KMS-11 (cell line): ENCODE measurements at regions not wholly inside any gene's neighbourhood (a gene's known extent, or its start where the extent isn't known, plus 50 kb on each side); places are given as distances from the start of the nearest gene placed in this dataset.

Experiments used
- H2AFZ ChIP-seq: fragments of 200-600 bp; sonication (generic); 2 replicates; pipeline ENCODE4 v1.6.1; 2016; ENCODE audit warnings: antibody characterized with exemption, mixed run types, low read depth
- H3K27ac ChIP-seq: fragments of 200-600 bp; sonication (generic); 2 replicates; pipeline ENCODE4 v1.6.1; 2016; ENCODE audit warnings: mild to moderate bottlenecking, mixed run types
- H3K27me3 ChIP-seq: fragments of 200-600 bp; sonication (generic); 2 replicates; pipeline ENCODE4 v1.6.1; 2017; ENCODE audit warnings: mild to moderate bottlenecking, low read depth, mixed run types, moderate library complexity; ENCODE audit not compliant: insufficient read depth
- H3K36me3 ChIP-seq: fragments of 200-600 bp; sonication (generic); 2 replicates; pipeline ENCODE4 v1.6.1; 2017; ENCODE audit warnings: mild to moderate bottlenecking, mixed run types; ENCODE audit not compliant: insufficient read depth
- H3K4me1 ChIP-seq: fragments of 200-600 bp; sonication (generic); 2 replicates; pipeline ENCODE4 v1.6.1; 2016; ENCODE audit warnings: mild to moderate bottlenecking, low read depth, mixed run types; ENCODE audit not compliant: poor library complexity, severe bottlenecking
- H3K4me2 ChIP-seq: fragments of 200-600 bp; sonication (generic); 2 replicates; pipeline ENCODE4 v1.7.0; 2016; ENCODE audit warnings: mild to moderate bottlenecking, mixed run types
- H3K4me3 ChIP-seq: fragments of 200-600 bp; sonication (generic); IDR thresholded peaks from 2 replicates; pipeline ENCODE4 v1.6.1; 2017; ENCODE audit warnings: low read depth, low read length, mixed read lengths; ENCODE audit not compliant: insufficient read depth
- H3K79me2 ChIP-seq: fragments of 200-600 bp; sonication (generic); 2 replicates; pipeline ENCODE4 v1.6.1; 2016; ENCODE audit warnings: low read depth, mixed run types; ENCODE audit not compliant: insufficient read depth
- H3K9ac ChIP-seq: fragments of 200-600 bp; sonication (generic); 2 replicates; pipeline ENCODE4 v1.6.1; 2016; ENCODE audit warnings: mild to moderate bottlenecking, mixed run types
- H4K20me1 ChIP-seq: fragments of 200-600 bp; sonication (generic); 2 replicates; pipeline ENCODE4 v1.6.1; 2016; ENCODE audit warnings: mild to moderate bottlenecking, mixed run types; ENCODE audit not compliant: insufficient read depth
- CTCF ChIP-seq: fragments of 200-600 bp; sonication (generic); conservative IDR thresholded peaks from 2 replicates; pipeline ENCODE4 v1.6.1; 2017; ENCODE audit warnings: low read depth, mild to moderate bottlenecking, antibody characterized with exemption, low read length, moderate library complexity, mixed read lengths

GRCh38 chr4:14334166-14334565 is 668.1 kb upstream of the CPEB2 start:
- Histone ChIP-seq H3K9ac (no peak overlapping the region), H3K4me3 (no peak overlapping the region), H3K27me3 (no peaks in the 10 kb centered on the region), H3K4me2 (no peak overlapping the region), H2AFZ (no peak overlapping the region), H3K79me2 (no peaks in the 10 kb centered on the region), H3K4me1 (no peaks in the 10 kb centered on the region), H4K20me1 (no peaks in the 10 kb centered on the region), H3K36me3 (no peaks in the 10 kb centered on the region), H3K27ac (no peak overlapping the region)
- TF ChIP-seq CTCF, result no peak

GRCh38 chr4:14335872-14336271 is 666.4 kb upstream of the CPEB2 start:
- no peak for TF ChIP-seq CTCF
- H4K20me1 ChIP-seq, result no peaks in the 10 kb centered on the region

GRCh38 chr4:14336656-14337055 is 665.6 kb upstream of the CPEB2 start:
- no peak for TF ChIP-seq CTCF
- H3K36me3 ChIP-seq, result no peaks in the 10 kb centered on the region
- H2AFZ ChIP-seq, result no peak overlapping the region
- H3K27me3 ChIP-seq, result no peaks in the 10 kb centered on the region
- H3K4me1 ChIP-seq, result no peaks in the 10 kb centered on the region
- H3K9ac ChIP-seq, result no peak overlapping the region
- no peak overlapping the region for H3K4me2 ChIP-seq
- no peak overlapping the region for H3K4me3 ChIP-seq
- no peak overlapping the region for H3K27ac ChIP-seq
- no peaks in the 10 kb centered on the region for H3K79me2 ChIP-seq
- no peaks in the 10 kb centered on the region for H4K20me1 ChIP-seq

More at GRCh38 chr4:14335872-14336271, 666.4 kb upstream of the CPEB2 start:
- no peaks in the 10 kb centered on the region for H3K4me1 ChIP-seq
- no peak overlapping the region for H3K9ac ChIP-seq
- H3K4me3 ChIP-seq, result no peak overlapping the region
- no peak overlapping the region for H3K27ac ChIP-seq
- H3K36me3 ChIP-seq, result no peaks in the 10 kb centered on the region
- no peaks in the 10 kb centered on the region for H3K79me2 ChIP-seq
- H3K4me2 ChIP-seq, result no peak overlapping the region
- no peak overlapping the region for H2AFZ ChIP-seq
- no peaks in the 10 kb centered on the region for H3K27me3 ChIP-seq

GRCh38 chr4:14337892-14338584 is 664.2 kb upstream of the CPEB2 start:
- Histone ChIP-seq H3K36me3 (no peaks in the 10 kb centered on the region), H3K27ac (no peak overlapping the region), H3K27me3 (no peaks in the 10 kb centered on the region), H3K79me2 (no peaks in the 10 kb centered on the region), H2AFZ (no peak overlapping the region), H3K9ac (no peak overlapping the region), H3K4me2 (no peak overlapping the region), H4K20me1 (no peaks in the 10 kb centered on the region), H3K4me1 (no peaks in the 10 kb centered on the region), H3K4me3 (no peak overlapping the region)
- no peak for TF ChIP-seq CTCF
